Activated effector memory CD4-positive, alpha-beta T cell treated with anti-CD3 and anti-CD28 coated beads, Interleukin-2, amount 50 U/mL, for 16 hours (primary cell): ENCODE measurements at regions not wholly inside any gene's neighbourhood (a gene's known extent, or its start where the extent isn't known, plus 50 kb on each side); places are given as distances from the start of the nearest gene placed in this dataset.

Source experiments
- DNase-seq: peaks from one replicate; pipeline ENCODE4 v3.0.0-alpha.2; 2020

DNA sequence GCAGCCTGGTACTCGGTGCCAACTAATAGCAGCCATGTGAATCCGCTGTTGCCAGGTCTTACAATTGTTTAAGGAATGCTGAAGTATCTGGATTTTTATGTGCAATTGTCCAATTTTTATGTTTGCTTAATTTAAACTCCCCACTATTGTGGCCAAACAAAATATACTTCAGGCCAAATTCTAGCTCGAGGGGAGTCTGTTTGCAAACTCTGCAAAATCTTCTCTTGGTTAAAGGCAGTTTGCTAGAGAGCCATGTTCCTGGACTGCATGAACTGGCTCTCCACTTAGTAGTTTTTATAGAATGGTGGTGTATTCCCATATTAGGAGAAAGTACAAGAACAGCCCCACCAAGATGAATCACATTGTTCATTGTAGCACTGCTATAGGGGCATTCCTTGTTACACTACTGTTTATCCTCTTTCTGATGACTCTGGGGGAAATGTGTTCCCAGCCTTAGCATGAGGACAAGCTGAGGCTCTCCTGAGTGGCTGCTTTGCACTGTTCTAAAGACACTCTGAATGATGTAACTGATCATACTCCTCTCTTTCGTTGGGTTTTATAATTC, 178.0 kb upstream of the GLI3 start:
- DNase-seq = no peak

- DNase-seq = no peak
These were observed 177.0 kb upstream of the GLI3 start for GRCh38 chr7:42414028-42414427.

GRCh38 chr7:42409296-42409695, 172.3 kb upstream of the GLI3 start:
- DNase-seq = no peak

DNA sequence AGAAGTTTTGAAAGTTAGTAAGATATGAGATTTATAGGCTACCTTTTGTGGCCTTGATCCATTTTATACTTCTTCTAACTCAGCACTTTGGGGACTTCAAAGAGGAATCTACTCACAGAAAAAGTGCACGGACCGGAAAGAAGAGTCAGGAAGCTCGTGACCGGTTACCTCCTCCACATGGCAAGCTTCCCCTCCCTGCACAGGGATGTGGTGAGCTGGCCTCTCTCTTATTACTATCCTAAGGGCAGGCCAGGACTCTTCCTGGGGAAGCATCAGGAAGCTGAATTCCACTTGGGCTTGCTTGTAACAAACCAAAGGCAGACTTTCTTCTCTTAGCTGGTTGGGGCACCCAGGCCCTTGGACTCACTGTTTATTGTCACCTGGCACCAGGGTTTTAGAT, 170.8 kb upstream of the GLI3 start:
- DNase-seq = no peak

DNA sequence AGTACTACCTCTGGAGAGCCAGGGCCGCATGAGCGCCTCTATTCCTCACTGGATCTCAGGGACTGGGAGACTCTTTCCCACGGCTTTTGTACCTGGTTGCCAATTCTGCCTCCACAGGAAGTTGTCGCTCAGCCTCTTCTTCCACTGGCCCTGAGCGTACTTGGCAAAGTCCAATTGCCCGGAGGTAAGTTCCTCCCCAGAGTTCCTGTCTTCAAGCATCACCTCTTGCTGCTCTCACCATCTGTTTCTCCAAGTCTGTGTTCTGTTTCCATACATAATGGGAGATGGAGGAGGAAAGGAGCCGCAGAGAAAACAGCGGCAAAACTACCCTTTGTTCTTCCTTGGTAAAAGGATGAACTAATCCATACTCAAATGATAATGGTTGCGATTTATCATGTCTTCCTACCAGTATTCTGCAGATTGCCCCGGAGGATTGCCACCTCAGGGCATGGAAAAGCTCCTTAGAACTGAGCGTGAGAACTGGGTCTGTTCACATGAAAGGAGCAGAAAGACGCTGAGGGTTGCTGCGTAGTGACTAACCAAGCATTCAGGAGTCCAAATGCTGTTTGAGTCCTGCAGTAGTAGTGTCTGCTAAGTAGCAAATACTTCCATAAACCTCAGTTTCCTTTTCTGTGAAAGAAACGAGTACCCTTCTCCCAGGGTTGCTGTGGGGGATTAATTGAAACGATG, 170.2 kb upstream of the GLI3 start:
- no peak for DNase-seq

GRCh38 chr7:42406358-42406757, 169.3 kb upstream of the GLI3 start:
- DNase-seq = no peak

DNA sequence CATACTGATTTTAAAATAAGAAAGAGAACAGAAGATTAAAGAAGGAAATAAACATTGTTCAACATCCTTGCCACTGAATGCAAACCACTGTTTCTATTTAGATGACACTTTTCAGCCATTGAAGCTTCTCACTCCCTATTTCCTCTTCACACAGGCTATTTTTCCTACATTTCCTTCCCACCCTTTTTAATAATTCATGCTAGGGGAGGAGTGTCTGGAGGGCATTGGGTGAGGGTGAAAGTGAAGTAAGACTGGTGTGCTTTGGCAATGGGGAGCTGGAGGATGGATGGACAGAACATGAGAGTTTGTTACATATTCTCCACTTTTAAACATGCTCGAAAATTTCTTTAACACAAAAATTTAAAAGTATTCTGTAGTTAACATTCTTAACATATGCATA, 168.8 kb upstream of the GLI3 start:
- no peak for DNase-seq

DNA sequence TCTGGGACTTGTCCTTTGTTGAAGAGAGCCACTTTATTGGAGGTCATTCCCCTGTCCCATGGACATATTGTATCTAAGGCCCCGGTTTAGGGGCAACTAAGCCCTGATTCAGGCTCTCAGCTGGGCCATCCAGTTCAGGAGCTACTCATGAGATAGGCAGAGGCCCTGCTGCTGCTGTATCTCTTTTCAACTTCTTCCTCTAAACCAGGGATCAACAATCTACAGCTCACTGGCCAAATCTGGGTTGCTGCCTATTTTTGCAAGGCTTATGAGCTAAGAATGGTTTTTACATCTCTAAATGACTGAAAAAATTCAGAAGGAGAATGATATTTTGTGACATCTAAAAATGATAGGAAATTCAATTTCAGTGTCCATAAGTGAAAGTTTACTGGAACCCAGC, 166.8 kb upstream of the GLI3 start:
- no peak for DNase-seq

- no peak for DNase-seq
These were observed 164.0 kb upstream of the GLI3 start for GRCh38 chr7:42400961-42401360.

DNA sequence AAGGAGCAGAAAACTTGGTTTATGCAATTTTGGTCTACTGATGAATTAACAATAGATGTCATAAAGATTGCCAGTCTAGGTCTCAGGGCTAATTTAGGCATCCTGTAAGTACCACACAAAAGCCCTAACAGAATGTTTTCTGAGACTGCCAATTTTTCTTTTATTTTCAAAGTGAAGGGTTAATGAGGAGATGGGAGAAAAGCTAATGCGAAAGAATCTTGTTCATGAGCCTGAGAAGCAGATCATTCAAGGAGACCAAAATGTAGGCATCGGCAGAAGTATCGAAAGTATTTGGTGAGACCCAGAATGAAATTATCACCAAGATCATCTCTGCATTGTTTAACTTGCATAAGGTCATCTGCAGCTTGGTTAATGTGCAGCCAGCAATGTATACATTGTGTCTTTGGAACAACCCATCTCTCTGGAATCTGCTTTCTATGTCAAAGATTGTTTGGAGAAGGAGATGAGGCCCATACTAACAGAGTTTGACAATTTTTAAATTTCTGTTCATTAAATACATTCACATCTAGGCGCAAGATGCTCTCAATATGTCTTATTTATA, 163.3 kb upstream of the GLI3 start:
- no peak for DNase-seq

- DNase-seq = no peak
These were observed 158.6 kb upstream of the GLI3 start for GRCh38 chr7:42395607-42396006.

- DNase-seq = no peak
These were observed 155.8 kb upstream of the GLI3 start for GRCh38 chr7:42392826-42393225.

DNA sequence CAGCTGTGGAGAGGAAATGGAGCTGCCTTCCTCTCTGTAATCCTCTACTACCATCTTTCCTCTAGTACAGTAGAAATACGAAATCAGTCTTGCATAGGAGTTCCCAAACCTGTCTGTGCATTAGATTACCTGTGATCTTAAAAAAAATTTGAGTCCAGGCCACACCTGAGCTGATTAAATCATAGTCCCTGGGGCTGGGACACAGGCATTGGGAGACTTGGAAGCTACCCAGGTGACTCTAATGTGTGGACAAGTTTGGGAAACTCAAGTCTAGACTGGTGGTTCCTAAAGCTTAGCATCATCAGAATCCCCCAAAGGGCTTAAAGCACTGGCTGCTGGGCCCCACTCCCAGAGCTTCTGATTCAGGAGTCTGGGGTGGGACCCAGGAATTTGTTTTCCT, 152.7 kb upstream of the GLI3 start:
- no peak for DNase-seq

DNA sequence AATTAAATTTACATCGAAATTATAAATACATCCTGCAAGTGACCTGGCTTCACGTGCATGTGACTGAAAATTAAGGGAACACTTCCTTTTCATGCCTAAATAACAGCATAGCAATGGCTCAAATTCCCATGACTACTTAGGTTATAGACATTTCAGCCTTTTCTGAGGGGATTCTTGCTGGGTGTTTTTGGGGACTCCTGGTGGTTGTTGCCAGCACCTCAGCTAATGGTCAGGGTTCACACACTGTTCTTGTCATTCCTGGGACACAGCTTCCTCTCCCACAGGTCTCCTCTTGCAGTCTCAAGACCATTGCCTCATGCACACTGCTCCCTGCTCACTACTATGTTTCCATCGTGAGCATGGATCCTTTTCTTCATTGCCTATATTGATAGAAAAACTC, 148.9 kb upstream of the GLI3 start:
- DNase-seq = no peak

GRCh38 chr7:42381161-42381560, 144.2 kb upstream of the GLI3 start:
- no peak for DNase-seq

GRCh38 chr7:42380401-42380800, 143.4 kb upstream of the GLI3 start:
- no peak for DNase-seq

GRCh38 chr7:42378149-42378548, 141.1 kb upstream of the GLI3 start:
- no peak for DNase-seq

GRCh38 chr7:42373285-42373684, 136.3 kb upstream of the GLI3 start:
- no peak for DNase-seq

GRCh38 chr7:42372479-42372878, 135.5 kb upstream of the GLI3 start:
- no peak for DNase-seq

DNA sequence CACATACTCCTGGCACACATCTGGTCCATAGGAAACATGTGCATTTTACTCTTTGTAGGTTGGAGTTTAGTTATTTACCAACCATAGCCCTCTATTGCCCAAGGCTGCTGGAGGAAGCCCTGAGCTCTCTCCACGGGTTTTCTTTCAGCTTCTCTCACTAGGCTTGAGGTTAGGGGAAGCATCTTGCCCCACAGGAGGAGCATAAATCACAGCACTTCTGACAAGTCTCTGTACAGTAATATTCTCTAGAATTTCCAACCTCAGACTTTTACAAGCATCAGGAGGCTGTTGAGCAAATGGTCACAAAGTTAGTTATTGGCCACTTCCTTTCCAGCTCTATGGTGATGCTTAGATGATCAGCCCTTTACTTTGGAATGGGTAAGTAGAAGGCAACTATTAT, 122.9 kb upstream of the GLI3 start:
- DNase-seq = no peak

- no peak for DNase-seq
These were observed 114.4 kb upstream of the GLI3 start for GRCh38 chr7:42351316-42351935.

DNA sequence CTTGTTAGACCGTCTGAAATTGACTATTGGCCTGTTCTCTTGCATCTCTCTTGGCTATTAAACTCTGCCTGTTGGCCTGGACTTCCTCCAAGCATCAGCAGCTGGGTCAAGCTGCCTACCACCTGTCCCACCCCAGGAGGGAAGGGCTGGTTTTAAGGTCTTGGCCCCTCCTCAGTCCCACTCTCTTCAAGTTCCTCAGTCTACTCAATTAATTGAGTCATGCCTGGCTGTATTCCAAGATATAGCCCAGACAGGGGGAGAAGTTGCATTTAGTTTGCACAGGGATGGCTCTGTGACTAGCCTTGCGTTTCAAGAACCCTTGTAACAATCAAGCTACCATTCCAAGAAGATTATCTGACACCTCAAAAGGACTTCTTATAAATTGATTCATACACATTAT, 113.8 kb upstream of the GLI3 start:
- no peak for DNase-seq

DNA sequence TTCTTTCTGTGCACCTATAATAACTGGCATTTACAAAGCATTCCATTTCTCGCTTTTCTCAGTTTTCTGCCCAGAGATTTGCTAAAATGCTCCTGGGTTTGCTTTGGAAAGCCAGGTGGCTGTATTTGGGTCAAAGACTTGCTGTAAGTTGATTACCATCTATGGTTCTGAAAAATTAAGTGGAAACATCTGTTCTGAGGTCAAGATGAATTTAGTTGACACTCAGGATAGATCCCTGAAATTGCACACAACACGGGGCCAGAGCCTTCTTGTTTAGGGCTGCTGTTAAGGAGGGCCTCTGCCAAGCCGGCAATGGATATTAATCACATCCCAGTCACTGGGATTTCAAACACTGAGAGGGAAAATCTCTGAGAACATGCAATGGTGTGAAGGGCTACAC, 111.6 kb upstream of the GLI3 start:
- no peak for DNase-seq

DNA sequence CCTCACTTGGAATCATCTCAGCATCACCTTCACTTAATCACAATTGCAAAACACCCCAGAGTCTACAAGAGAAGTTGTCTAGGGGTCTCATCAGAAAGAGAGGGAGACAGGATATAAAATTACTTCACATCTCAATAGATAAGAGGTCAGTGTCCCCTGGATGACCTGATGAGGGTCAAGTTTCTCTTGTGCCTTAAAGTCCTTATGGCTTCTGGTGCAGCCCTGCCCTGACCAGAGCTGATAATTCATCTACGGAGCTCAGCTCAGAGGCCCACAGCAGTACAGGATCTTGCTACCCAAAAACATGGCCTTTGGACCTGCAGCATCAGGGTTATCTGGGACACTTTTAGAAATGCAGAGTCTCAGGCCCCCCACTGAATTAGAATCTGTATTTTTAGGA, 111.1 kb upstream of the GLI3 start:
- DNase-seq = no peak

DNA sequence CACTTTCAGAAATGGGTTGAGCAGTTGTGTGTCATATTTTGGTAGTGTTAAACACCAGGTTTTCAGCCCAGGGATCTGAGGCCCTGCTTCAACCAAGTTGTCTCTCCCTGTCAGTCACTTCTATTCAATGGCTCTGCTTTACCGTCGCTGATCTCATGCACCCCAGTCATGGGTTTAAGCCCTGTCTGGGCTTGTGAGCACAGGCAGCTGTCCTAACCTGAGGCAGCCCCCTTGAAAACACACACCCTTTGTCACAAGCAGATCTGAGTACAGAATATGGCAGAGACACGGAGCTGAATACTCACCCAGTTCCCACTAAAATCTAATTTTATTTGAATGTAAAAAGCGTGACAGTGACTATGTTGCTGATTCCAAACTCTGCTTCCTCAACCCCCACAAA, 110.6 kb upstream of the GLI3 start:
- no peak for DNase-seq
